ENCODE measurements at regions not wholly inside any gene's neighbourhood (a gene's known extent, or its start where the extent isn't known, plus 50 kb on each side); places are given as distances from the start of the nearest gene placed in this dataset.

GRCh38 chr7:131949659-131950058, 393.2 kb upstream of the PODXL start:
- no peak overlapping the region for H3K27ac ChIP-seq
- ChIA-PET CTCF (interaction anchor here (0.7 kb wide), 1 partner anchor 99 kb away, joined by 3 read pairs; no protein-coding TSS in a partner anchor), POLR2A (ENCODE audit: low non-redundant PET) (no interaction called here)
- DNase-seq (ENCODE audit: low spot score): no peak
- TF ChIP-seq CTCF (conservative IDR thresholded peaks at IDR 0.05; ENCODE audit: low read depth): no peak

GRCh38 chr7:131948434-131949053, 392.1 kb upstream of the PODXL start:
- no peak for TF ChIP-seq CTCF (conservative IDR thresholded peaks at IDR 0.05; ENCODE audit: low read depth)
- peak; percentile 43 for DNase-seq (ENCODE audit: low spot score)
- no peak overlapping the region for H3K27ac ChIP-seq
- ChIA-PET POLR2A (ENCODE audit: low non-redundant PET) (no interaction called here), CTCF (interaction anchor here (0.5 kb wide), 1 partner anchor 100 kb away, joined by 3 read pairs; no protein-coding TSS in a partner anchor)

- no peak for TF ChIP-seq CTCF (conservative IDR thresholded peaks at IDR 0.05; ENCODE audit: low read depth)
- ChIA-PET CTCF (no interaction called here), POLR2A (ENCODE audit: low non-redundant PET) (no interaction called here)
- DNase-seq (ENCODE audit: low spot score): no peak
- no peak overlapping the region for H3K27ac ChIP-seq
Observed at GRCh38 chr7:131947661-131948060, 391.2 kb upstream of the PODXL start.

GRCh38 chr7:131945957-131946544, 389.6 kb upstream of the PODXL start:
- ChIA-PET POLR2A (ENCODE audit: low non-redundant PET) (no interaction called here), CTCF (interaction anchor here (0.5 to 1.3 kb wide), 10 partner anchors 106 to 635 kb away, joined by 3 to 7 read pairs (median 4); no protein-coding TSS in a partner anchor)
- TF ChIP-seq CTCF (conservative IDR thresholded peaks at IDR 0.05; ENCODE audit: low read depth): no peak
- H3K27ac ChIP-seq: no peak overlapping the region
- no peak for DNase-seq (ENCODE audit: low spot score)

- CTCF ChIA-PET: interaction anchor here (0.5 to 1.3 kb wide), 17 partner anchors 14 to 635 kb away, joined by 3 to 7 read pairs (median 4); no protein-coding TSS in a partner anchor
- POLR2A ChIA-PET (ENCODE audit: low non-redundant PET): no interaction called here
- peak; percentile 98 for TF ChIP-seq CTCF (conservative IDR thresholded peaks at IDR 0.05; ENCODE audit: low read depth)
- peak; percentile 51 for DNase-seq (ENCODE audit: low spot score)
- no peak overlapping the region for H3K27ac ChIP-seq
Observed at GRCh38 chr7:131945313-131945911, 389.0 kb upstream of the PODXL start.

GRCh38 chr7:131944556-131945069, 388.2 kb upstream of the PODXL start:
- CTCF ChIA-PET: interaction anchor here (0.5 to 1.3 kb wide), 15 partner anchors 13 to 636 kb away, joined by 3 to 7 read pairs (median 4); no protein-coding TSS in a partner anchor
- POLR2A ChIA-PET (ENCODE audit: low non-redundant PET): no interaction called here
- no peak overlapping the region for H3K27ac ChIP-seq
- no peak for DNase-seq (ENCODE audit: low spot score)
- no peak for TF ChIP-seq CTCF (conservative IDR thresholded peaks at IDR 0.05; ENCODE audit: low read depth)
